Endothelial cell of umbilical vein (primary cell): ENCODE measurements at regions not wholly inside any gene's neighbourhood (a gene's known extent, or its start where the extent isn't known, plus 50 kb on each side); places are given as distances from the start of the nearest gene placed in this dataset.
"Not testable (repeated sequence)": the region's sequence is repeated elsewhere in the genome, so short reads cannot be mapped to it uniquely, and the experiment has no call there.

Experiments
- CTCF ChIP-seq, 2 donors: IDR thresholded peaks; 1 replicate in 1 of 2; 2 replicates in 1 of 2; pipeline ENCODE4 v1.5.1; 2011; ENCODE audit warnings: low read length in 2 of 2, mild to moderate bottlenecking in 2 of 2, moderate library complexity in 2 of 2, control low read depth in 1 of 2, inconsistent platforms in 1 of 2, low read depth in 1 of 2; ENCODE audit not compliant: insufficient read depth in 1 of 2; ENCODE audit errors: extremely low read depth in 1 of 2
- EZH2 ChIP-seq: IDR thresholded peaks from 2 replicates; pipeline ENCODE4 v1.6.1; 2012; ENCODE audit warnings: borderline replicate concordance, low read depth, mild to moderate bottlenecking, moderate library complexity, low read length, inconsistent platforms; ENCODE audit not compliant: severe bottlenecking
- FOS ChIP-seq: IDR thresholded peaks from 2 replicates; pipeline ENCODE4 v1.6.1; 2011; ENCODE audit warnings: mild to moderate bottlenecking, low read length, moderate library complexity, borderline replicate concordance; ENCODE audit not compliant: insufficient read depth
- JUN ChIP-seq: IDR thresholded peaks from 2 replicates; pipeline ENCODE4 v1.6.1; 2011; ENCODE audit warnings: borderline replicate concordance, low read depth; ENCODE audit not compliant: insufficient read length, insufficient read depth
- POLR2A ChIP-seq: IDR thresholded peaks from 2 replicates; pipeline ENCODE4 v1.6.1; 2012; ENCODE audit warnings: low read depth, mild to moderate bottlenecking, control low read depth, low read length
- POLR2AphosphoS5 ChIP-seq: IDR thresholded peaks from 2 replicates; pipeline ENCODE4 v1.6.1; 2012; ENCODE audit warnings: low read depth, mild to moderate bottlenecking, control low read depth, low read length, moderate library complexity; ENCODE audit not compliant: insufficient read depth
- TF ChIP-seq, protein P1 (sequence below): IDR thresholded peaks from 2 replicates; pipeline ENCODE4 v1.6.1; 2011; ENCODE audit not compliant: insufficient read depth, insufficient read length

DNA sequence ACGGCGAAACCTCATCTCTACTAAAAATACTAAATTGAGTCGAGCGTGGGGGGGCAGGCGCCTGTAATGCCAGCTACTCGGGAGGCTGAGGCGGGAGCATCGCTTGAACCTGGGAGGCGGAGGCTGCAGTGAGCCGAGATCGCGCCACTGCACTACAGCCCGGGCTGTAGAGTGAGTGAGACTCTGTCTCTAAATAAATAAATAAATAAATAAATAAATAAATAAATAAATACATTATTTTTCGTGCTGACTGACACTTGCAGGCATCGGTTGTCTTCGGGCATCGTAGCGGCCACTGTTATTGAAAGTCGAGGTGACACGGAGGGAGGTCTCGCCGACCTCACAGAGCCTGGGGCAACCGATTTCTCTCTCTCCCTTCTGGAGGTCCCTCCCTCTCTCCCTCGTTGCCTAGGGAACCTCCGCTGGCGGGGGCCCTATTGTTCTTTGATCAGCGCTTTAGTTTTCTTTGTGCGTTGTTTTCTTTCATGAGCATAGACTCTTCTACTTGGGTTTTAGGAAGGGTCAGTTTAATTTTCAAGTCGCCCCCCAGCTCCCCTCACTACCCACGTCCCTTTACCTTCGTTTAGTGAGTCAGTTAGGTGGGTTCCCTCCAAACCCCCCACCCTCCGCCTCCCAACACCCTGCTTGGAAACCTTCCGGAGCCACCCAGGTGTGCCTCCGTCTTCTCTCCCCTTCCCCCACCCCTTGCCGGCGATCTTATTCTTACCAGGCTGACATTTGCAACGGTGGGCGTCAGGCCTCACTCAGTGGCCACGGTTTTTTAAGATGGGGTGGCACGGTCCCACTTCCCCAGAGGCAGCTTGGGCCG, 345.4 kb upstream of the DEFB115 start:
- TF ChIP-seq POLR2A; POLR2AphosphoS5; FOS; CTCF (IDR thresholded peaks at IDR 0.05; ENCODE audit: extremely low read depth in 1 of 2, insufficient read depth in 1 of 2, low read depth in 1 of 2, low read length in 2 of 2); EZH2; JUN: not testable (repeated sequence)
- TF ChIP-seq, protein P1, sequence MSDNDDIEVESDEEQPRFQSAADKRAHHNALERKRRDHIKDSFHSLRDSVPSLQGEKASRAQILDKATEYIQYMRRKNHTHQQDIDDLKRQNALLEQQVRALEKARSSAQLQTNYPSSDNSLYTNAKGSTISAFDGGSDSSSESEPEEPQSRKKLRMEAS = not testable (repeated sequence)
